AML-193 (cell line): ENCODE measurements at regions not wholly inside any gene's neighbourhood (a gene's known extent, or its start where the extent isn't known, plus 50 kb on each side); places are given as distances from the start of the nearest gene placed in this dataset.

Source experiments
- DNase-seq, 2 experiments: peaks; one replicate each; lab custom pipeline; 2025; lab: John Stamatoyannopoulos, UW

DNA sequence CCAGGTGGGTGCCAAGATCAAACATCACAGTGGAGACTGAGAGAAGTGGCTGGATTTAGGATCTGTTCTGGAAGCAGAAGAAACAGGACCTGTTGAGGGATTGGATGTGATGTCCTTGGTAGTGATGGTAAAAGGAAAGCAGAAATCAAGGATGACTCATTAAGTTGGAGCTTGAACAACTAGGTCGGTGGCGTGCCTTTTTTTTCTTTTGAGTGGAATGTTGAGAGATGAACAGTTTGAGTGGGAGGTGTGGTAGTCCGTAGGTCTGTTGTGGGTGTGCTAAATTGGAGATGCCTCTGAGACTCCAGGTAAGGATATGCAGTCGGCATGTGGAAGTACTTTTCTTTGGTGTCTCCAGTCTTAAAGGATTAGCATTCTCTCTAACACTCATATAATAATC is 92.1 kb upstream of the IL12B start:
- no peak for DNase-seq

DNA sequence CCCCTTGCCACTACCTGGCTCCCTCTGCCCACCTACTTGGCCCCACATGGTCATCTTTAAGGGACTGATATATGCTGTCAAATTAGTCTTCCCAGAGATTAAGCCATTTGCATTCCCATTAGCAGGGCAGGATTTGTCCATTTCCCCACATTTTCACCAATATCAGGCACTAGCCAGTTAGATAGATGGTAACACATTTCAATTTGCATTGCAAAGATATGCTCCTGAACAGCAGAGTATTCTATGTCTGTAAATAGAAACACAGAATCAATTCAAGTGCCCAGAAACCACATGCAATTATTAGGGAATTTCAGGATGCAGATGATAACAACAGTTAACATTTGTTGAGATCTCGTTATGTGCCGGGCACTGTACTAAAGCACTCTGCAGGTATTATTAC is 92.6 kb upstream of the IL12B start:
- DNase-seq: no peak

- DNase-seq: no peak
Observed at GRCh38 chr5:159424123-159424522, 93.8 kb upstream of the IL12B start.

DNA sequence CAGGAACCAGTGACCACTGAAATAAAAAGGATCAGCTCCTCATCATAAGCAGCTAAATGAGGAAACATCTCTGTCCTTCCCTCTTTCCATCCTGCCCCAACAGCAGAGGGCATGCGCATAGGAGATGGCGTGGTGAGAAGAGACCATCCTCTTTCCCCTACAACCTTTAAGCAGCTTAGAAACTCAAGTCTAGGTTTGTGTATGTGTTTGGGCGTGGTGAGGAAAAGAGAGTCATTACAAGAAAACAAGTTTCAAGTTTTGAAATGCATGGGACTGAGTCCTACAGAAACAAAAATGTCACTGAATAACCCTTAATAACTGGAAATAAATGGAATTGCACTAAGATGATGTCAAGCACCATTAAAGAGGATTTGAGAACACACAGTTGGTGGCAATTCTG is 96.4 kb upstream of the IL12B start:
- DNase-seq: no peak

GRCh38 chr5:159427180-159428012 is 97.1 kb upstream of the IL12B start:
- no peak for DNase-seq

GRCh38 chr5:159430361-159431012 is 100.2 kb upstream of the IL12B start:
- DNase-seq: no peak

GRCh38 chr5:159435855-159436254 is 105.6 kb upstream of the IL12B start:
- no peak for DNase-seq

DNA sequence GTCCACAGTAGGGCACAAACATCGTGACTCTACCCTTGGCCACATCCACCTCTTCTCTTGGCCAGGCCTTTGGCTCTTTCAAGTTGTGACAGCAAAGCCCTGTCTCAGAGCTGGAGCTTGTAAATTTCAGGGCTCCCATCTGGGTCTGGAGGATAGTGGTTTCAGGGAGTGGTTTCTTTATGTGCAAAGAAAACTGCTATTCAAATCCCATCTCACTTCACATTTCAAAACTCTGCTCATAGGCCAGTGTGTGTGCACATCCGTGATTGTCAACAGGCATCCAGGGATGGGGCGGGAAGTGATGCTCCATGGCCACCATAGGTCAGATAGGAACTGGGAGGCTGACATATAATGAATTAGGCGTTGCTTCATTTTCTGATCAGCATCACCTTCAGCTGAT is 107.8 kb upstream of the IL12B start:
- no peak for DNase-seq

- DNase-seq: no peak
Observed at GRCh38 chr5:159439002-159439401, 108.7 kb upstream of the IL12B start.

GRCh38 chr5:159440235-159440634 is 109.9 kb upstream of the IL12B start:
- no peak for DNase-seq

DNA sequence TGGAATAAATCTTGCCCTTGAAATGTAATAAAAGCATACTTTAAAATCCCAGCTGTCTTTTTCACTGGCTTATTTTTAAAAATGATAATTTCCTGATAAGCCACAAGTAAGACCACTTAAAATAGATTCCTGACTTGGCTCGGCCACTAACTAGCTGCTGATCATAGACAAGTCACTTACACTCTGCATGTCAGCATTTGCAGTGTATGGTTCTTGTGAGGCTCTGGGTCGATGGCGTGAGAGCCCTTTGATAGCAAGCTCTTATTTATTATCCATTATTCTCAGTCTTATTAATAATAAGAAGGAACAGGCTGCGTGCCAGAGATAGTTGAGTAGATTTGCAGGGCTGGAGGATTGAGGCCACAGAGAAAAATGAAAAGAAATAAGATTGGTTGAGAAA is 110.7 kb upstream of the IL12B start:
- DNase-seq: no peak

- no peak for DNase-seq
Observed at GRCh38 chr5:159441441-159441840, 111.2 kb upstream of the IL12B start.

DNA sequence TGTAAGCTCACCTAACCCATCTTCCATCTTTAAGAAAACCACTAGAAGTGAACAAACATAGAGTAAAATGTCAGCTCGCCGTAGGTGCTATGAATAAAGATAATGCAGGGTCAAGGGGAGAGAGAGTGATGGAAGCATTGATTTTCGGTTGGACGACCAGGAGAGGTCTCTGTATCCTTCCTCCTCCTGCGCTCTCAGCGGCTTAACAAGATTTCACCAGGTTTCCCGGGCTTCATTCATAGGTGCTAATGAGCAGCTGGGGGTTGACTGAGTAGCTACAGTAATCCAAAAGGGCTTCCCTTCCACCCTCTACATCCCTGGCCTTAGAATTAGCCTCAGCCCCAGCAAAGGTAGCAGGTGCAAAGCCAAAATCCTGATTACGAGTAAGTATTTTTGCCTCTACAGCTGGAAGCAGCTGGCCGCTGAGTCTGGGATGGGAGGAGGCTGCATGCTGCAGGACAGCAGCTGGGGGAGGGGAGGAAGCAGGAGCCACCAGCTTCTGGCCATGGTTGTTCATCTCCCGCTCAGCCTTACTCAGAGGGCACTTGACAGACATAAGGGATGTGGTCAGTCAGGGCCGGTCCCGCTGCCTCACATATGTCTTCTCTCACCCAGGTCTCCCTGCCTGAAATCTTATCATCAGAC is 112.0 kb upstream of the IL12B start:
- no peak for DNase-seq

GRCh38 chr5:159444441-159445082 is 114.3 kb upstream of the IL12B start:
- DNase-seq: peak; percentile 11 to 15

DNA sequence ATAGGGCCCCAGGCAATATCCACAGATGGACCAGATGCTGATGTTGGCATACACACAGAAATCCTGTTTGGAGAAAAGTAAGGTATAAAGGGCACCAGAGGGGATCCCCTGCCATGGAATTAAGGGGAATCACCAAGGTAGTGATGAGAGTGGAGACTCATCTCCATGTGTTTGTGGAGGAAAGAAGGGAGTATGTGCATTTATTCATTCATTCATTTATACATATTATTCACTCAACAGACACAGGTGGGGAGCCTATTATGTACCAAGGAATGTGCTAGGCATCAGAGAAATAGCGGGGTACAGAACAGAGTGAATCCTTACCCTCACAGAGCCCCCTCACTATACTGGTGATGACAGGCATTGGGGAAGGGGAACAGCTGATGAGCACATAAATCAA is 116.8 kb upstream of the IL12B start:
- DNase-seq: no peak

- no peak for DNase-seq
Observed at GRCh38 chr5:159448841-159449407, 118.6 kb upstream of the IL12B start.

DNA sequence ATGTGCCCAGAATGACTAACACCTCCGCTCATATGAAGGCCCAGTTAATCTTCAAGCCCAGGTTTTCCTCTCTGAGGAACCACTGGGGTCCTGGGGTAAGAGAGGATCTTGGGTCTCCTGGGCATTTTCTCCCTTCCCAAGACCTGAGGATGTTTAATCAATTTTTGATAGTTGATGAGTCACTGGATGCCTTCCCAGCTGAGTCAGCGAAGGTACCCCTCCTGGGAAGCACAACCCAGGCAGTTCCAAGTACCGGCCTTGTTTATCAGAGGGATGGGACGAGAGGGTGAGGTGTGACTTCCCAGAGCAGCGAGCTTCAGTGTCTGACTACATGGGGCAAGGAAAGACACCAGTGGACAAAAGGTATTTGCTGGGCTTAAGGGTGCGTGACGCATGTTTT is 119.6 kb upstream of the IL12B start:
- no peak for DNase-seq

- DNase-seq: no peak
Observed at GRCh38 chr5:159450417-159450816, 120.1 kb upstream of the IL12B start.

DNA sequence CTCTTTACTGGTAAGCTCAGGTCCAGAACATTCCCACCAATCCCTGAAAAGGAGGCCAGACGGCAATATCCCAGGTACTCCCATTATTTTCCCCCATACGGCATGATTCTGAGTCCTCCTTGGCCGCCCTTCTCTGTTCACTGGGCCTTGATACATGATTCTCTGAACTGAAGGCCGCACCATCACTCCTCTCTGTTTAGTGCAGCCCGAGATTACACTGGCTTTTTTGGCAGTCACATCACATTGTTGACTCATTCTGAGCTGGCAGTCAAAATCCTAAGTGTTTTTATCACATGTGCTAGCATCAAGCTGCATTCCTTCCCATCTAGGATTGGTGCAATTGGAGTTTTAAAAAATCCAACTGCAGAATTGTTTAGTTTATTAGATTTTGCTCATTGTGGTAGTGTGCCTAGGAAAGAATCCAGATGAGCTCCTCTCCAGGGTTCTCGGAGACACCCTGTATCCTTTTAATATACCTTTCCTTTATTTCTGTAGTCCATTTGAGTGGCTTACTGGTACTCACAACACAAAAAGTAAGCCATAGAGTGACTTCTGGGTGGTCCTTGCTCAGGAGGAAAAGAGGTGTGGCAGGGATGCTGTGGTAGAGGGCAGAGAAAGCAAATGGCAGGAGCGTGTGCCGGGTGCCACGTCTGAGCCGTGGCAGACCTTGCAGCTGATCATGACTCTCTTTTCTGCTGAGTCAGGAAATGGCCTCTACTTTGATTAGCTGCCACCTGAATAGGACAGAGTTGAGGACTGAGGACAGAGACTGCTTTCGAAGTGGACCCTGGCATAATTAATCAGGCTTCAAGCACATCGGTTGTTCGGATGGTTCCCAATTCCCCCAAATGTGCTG is 121.1 kb upstream of the IL12B start:
- no peak for DNase-seq

GRCh38 chr5:159452480-159453167 is 122.3 kb upstream of the IL12B start:
- DNase-seq: no peak

- DNase-seq: no peak
Observed at GRCh38 chr5:159453209-159453608, 122.9 kb upstream of the IL12B start.
